ENCODE measurements at regions not wholly inside any gene's neighbourhood (a gene's known extent, or its start where the extent isn't known, plus 50 kb on each side); places are given as distances from the start of the nearest gene placed in this dataset.

GRCh38 chr2:118430510-118431164, 342.4 kb downstream of the INSIG2 start:
- no peaks in the 10 kb centered on the region for H3K79me2 ChIP-seq (replicated peaks; ENCODE audit: insufficient read depth, low read length)
- no peak overlapping the region for H3K4me2 ChIP-seq (ENCODE audit: low read length)
- H3K27ac ChIP-seq (ENCODE audit: low read length) = no peak overlapping the region
- H3K9me3 ChIP-seq (ENCODE audit: low read length) = no peaks in the 10 kb centered on the region
- H3K9me2 ChIP-seq (ENCODE audit: insufficient read depth, low read length) = no peaks in the 10 kb centered on the region
- no peak overlapping the region for H3K4me3 ChIP-seq (ENCODE audit: low read length)
- H3F3A ChIP-seq (ENCODE audit: insufficient read depth, low read length, poor library complexity, severe bottlenecking) = no peaks in the 10 kb centered on the region
- TF ChIP-seq SMC3 (conservative IDR thresholded peaks at IDR 0.05; ENCODE audit: poor library complexity) (no peak), RAD21 (conservative IDR thresholded peaks at IDR 0.05) (no peak), TAF1 (IDR thresholded peaks at IDR 0.05; ENCODE audit: low read depth) (no peak), EP300 (conservative IDR thresholded peaks at IDR 0.05; ENCODE audit: poor library complexity, severe bottlenecking) (no peak), CTCF (IDR thresholded peaks at IDR 0.05; ENCODE audit: poor library complexity, severe bottlenecking) (no peak), MXI1 (conservative IDR thresholded peaks at IDR 0.05; ENCODE audit: poor library complexity, severe bottlenecking) (no peak), EZH2 (IDR thresholded peaks at IDR 0.05; ENCODE audit: borderline replicate concordance, insufficient read depth, low read length, poor library complexity, severe bottlenecking) (no peak), REST (IDR thresholded peaks at IDR 0.05; ENCODE audit: borderline replicate concordance) (no peak), POLR2AphosphoS5 (IDR thresholded peaks at IDR 0.05) (no peak)
- no peaks in the 10 kb centered on the region for H4K20me1 ChIP-seq (ENCODE audit: insufficient read depth)
- H2AFZ ChIP-seq (ENCODE audit: low read depth, low read length) = no peak overlapping the region
- H3K9ac ChIP-seq (ENCODE audit: low read length) = no peak overlapping the region
- no peaks in the 10 kb centered on the region for H3K36me3 ChIP-seq (ENCODE audit: insufficient read depth, low read length)
- no peaks in the 10 kb centered on the region for H3K27me3 ChIP-seq (ENCODE audit: insufficient read depth, low read depth, low read length)

- no peak overlapping the region for H3K27ac ChIP-seq (ENCODE audit: low read length)
- H2AFZ ChIP-seq (ENCODE audit: low read depth, low read length) = no peak overlapping the region
- no peaks in the 10 kb centered on the region for H3K9me2 ChIP-seq (ENCODE audit: insufficient read depth, low read length)
- TF ChIP-seq EP300 (conservative IDR thresholded peaks at IDR 0.05; ENCODE audit: poor library complexity, severe bottlenecking) = no peak
- no peaks in the 10 kb centered on the region for H3K27me3 ChIP-seq (ENCODE audit: insufficient read depth, low read depth, low read length)
- H3K9ac ChIP-seq (ENCODE audit: low read length) = no peak overlapping the region
- no peaks in the 10 kb centered on the region for H3K9me3 ChIP-seq (ENCODE audit: low read length)
- no peaks in the 10 kb centered on the region for H4K20me1 ChIP-seq (ENCODE audit: insufficient read depth)
- no peaks in the 10 kb centered on the region for H3K36me3 ChIP-seq (ENCODE audit: insufficient read depth, low read length)
- H3F3A ChIP-seq (ENCODE audit: insufficient read depth, low read length, poor library complexity, severe bottlenecking) = no peaks in the 10 kb centered on the region
- H3K4me3 ChIP-seq (ENCODE audit: low read length) = no peak overlapping the region
- H3K79me2 ChIP-seq (replicated peaks; ENCODE audit: insufficient read depth, low read length) = no peaks in the 10 kb centered on the region
- H3K4me2 ChIP-seq (ENCODE audit: low read length) = no peak overlapping the region
These were observed 336.9 kb downstream of the INSIG2 start for GRCh38 chr2:118425191-118425590.
